Choroid plexus epithelial cell (primary cell): ENCODE measurements at regions not wholly inside any gene's neighbourhood (a gene's known extent, or its start where the extent isn't known, plus 50 kb on each side); places are given as distances from the start of the nearest gene placed in this dataset.
"Not testable (repeated sequence)": the region's sequence is repeated elsewhere in the genome, so short reads cannot be mapped to it uniquely, and the experiment has no call there.

Source experiments
- DNase-seq: peaks from one replicate; pipeline ENCODE4 v3.0.0-alpha.2; 2010; ENCODE audit warnings: low read depth
- H3K4me3 ChIP-seq: 2 replicates; pipeline ENCODE4 v1.5.1; 2011; ENCODE audit warnings: low read depth, mild to moderate bottlenecking, control low read depth, low read length, moderate library complexity
- CTCF ChIP-seq: conservative IDR thresholded peaks from 2 replicates; pipeline ENCODE4 v1.5.1; 2011; ENCODE audit warnings: low read depth, mild to moderate bottlenecking, control low read depth, inconsistent platforms, low read length, moderate library complexity

GRCh38 chr3:144496141-144496835, 524.7 kb downstream of the DIPK2A start:
- no peak for DNase-seq
- no peak for TF ChIP-seq CTCF
- no peak overlapping the region for H3K4me3 ChIP-seq

GRCh38 chr3:144497452-144497851, 525.8 kb downstream of the DIPK2A start:
- no peak for TF ChIP-seq CTCF
- no peak for DNase-seq
- H3K4me3 ChIP-seq = no peak overlapping the region

GRCh38 chr3:144499001-144499930, 527.6 kb downstream of the DIPK2A start:
- no peak for TF ChIP-seq CTCF
- DNase-seq = no peak

GRCh38 chr3:144501467-144501866, 529.8 kb downstream of the DIPK2A start:
- no peak for TF ChIP-seq CTCF
- H3K4me3 ChIP-seq = no peak overlapping the region
- no peak for DNase-seq

More at GRCh38 chr3:144499001-144499930, 527.6 kb downstream of the DIPK2A start:
- no peak overlapping the region for H3K4me3 ChIP-seq

GRCh38 chr3:144502402-144502801, 530.8 kb downstream of the DIPK2A start:
- no peak for DNase-seq

GRCh38 chr3:144506375-144506774, 534.8 kb downstream of the DIPK2A start:
- H3K4me3 ChIP-seq, DNase-seq: not testable (repeated sequence)

More at GRCh38 chr3:144502402-144502801, 530.8 kb downstream of the DIPK2A start:
- H3K4me3 ChIP-seq = no peak overlapping the region
- TF ChIP-seq CTCF = no peak

GRCh38 chr3:144511346-144511745, 539.7 kb downstream of the DIPK2A start:
- no peak overlapping the region for H3K4me3 ChIP-seq
- no peak for TF ChIP-seq CTCF
- peak; percentile 26 for DNase-seq
